ENCODE measurements at regions not wholly inside any gene's neighbourhood (a gene's known extent, or its start where the extent isn't known, plus 50 kb on each side); places are given as distances from the start of the nearest gene placed in this dataset.

DNA sequence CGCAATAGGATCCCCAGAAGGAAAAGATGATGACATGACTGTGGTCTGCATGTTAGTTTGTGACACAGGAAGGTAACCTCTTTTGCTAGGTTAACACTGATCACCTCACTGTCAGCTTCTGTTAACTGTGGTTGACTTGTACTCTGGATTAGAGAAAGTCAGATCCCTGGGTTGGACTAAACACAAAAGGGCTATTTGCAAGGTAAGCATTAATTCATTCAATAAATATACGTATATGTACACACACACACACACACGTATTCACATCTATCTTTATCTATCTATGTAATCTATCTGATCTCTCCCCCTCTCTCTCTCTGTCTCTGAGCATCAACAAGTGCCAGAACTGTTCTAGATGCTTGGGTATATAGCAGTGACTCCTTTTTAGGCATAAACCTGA is 136.1 kb upstream of the SNX19 start:
- no peak for DNase-seq (ENCODE audit: low spot score)

GRCh38 chr11:131056036-131056435 is 139.8 kb upstream of the SNX19 start:
- DNase-seq (ENCODE audit: low spot score), result no peak

GRCh38 chr11:131063638-131064037 is 147.4 kb upstream of the SNX19 start:
- DNase-seq (ENCODE audit: low spot score), result no peak

- peak; percentile 50 for DNase-seq (ENCODE audit: low spot score)
Observed at GRCh38 chr11:131064373-131064991, 148.2 kb upstream of the SNX19 start.

- no peak for DNase-seq (ENCODE audit: low spot score)
Observed at GRCh38 chr11:131065435-131066413, 149.4 kb upstream of the SNX19 start.

DNA sequence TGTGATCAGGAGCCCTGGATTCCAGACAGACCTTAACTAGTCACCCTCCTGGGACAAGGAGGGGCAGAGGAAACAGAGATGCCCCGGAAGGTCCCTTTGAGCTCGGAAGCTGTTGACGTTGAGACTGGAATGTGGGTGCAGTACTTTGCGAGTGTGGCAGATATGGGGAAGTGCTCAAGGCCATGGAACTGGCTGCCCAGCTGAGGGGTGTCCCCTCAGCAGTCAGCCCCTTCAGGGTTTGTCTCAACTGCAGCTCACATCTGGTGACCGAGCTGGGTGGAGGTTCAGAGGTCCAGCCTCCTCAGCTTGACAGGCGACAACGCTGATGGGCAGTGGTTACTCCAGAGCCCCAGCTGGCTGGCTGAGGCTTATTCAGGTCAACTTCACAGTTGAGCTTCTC is 150.3 kb upstream of the SNX19 start:
- no peak for DNase-seq (ENCODE audit: low spot score)

DNA sequence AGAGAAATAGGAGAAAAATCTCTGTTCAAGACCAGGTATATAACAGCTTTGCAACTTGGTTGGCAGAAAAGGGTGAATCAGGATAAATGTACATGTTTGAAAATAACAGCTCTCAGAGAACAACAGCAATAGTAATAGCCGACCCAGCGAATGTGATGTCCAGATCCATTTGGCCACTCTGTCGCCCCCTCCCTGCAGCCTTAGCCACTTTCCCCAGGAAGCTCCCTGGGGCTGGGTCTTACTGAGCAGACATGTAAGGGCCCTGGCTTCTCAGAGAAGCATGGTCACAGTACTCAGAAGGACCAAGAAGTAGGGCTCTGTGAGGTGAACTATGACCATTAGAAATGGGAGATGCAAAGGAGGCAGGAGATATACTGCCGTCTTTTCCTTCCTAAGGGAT is 154.1 kb upstream of the SNX19 start:
- DNase-seq (ENCODE audit: low spot score), result no peak

DNA sequence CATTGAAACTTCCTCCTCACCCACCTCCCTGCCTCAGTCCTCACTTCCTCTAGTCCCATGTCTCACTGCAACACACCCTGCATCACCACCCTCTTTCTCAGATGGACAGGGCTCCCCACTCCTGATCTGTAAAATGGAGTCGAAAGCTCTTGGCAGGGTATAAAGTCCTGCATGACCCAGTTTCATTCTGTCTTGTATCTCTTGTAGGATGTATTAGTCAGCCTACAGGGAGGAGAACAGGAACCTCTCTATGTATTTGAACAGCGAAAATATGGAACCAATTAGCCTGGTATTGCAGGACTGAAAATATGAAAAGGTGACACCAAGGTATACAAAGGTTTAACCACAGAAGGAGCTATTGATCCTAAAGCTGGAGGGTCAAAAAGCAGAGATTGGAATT is 156.9 kb upstream of the SNX19 start:
- DNase-seq (ENCODE audit: low spot score), result no peak

- DNase-seq (ENCODE audit: low spot score), result no peak
Observed at GRCh38 chr11:131074573-131074972, 158.3 kb upstream of the SNX19 start.

DNA sequence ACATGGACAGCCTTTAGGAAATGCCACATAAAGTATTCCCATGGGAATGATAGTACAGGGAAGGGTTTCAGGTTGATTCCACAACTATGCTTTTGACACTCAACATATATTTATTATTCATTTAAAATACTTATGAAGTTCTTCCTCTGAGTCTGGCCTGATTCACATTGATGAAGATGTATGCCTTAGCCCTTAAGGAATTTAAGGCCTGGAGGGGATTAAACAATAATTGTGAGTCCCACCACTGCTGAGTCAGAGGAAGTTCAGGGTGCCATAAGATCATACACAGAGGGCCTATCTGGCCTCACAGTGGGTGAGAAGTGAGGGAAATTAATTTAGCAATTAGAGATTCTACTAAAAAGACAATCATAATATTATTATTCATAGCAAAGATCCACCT is 161.1 kb upstream of the SNX19 start:
- no peak for DNase-seq (ENCODE audit: low spot score)

DNA sequence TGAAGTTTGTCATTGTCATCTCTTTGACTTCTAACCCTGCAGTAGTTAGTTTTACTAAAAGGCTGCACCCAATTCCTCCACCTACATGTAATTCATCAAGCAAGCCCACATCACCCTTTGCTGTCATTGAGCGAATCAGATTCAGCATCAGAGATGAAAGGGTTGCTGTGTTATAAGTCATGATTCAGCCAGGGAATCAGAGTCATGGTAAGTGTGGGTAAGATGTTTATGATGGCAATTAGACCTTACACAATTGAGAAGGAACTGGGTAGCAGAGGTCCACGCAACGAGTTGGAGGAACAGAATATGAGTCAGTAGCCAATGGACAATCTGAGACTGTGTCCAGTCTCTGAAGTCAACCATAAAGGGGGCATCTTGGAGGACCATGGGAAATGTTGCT is 162.8 kb upstream of the SNX19 start:
- no peak for DNase-seq (ENCODE audit: low spot score)

GRCh38 chr11:131089727-131090245 is 173.5 kb upstream of the SNX19 start:
- DNase-seq (ENCODE audit: low spot score), result no peak

GRCh38 chr11:131092469-131092868 is 176.2 kb upstream of the SNX19 start:
- no peak for DNase-seq (ENCODE audit: low spot score)

GRCh38 chr11:131094827-131095226 is 178.5 kb upstream of the SNX19 start:
- DNase-seq (ENCODE audit: low spot score), result no peak

- no peak for DNase-seq (ENCODE audit: low spot score)
Observed at GRCh38 chr11:131095511-131096185, 179.4 kb upstream of the SNX19 start.

DNA sequence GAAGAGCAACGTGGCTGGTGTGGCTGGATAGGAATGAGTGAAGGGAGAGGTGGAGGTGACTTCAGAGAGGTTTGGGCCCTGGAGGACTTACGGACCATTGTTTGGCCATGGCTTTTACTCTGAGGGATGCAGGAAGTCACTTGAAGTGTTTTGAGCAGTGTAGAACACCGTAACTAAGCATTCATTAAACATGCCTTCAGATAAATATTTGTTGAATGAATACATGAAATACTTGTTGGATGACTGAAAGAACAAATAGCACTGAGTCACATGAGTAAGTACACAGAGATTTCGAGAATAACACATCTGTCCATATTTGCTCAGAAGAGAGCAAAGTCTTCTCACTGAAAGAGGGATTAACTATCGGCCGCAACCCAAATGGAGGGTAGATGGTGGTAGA is 182.7 kb upstream of the SNX19 start:
- DNase-seq (ENCODE audit: low spot score), result no peak

DNA sequence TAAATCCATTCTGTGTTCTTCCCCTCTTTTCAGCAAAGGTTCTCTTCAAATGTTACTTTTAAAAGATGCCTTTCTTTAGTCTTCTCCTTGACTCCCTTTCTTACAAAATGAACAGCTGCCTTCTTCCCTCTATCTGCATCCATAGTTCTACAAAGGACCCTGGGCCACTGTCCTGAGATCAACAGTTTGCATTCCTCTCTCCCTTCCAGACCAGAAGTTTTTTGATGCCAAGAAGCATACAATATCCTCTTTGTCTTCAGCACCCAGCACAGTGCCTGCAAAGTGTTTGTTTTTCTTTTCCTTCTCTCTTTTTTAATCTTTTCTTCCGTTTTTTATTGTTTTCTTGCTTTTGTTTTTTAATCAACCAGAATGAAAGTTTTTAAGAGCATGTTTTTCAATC is 183.5 kb upstream of the SNX19 start:
- DNase-seq (ENCODE audit: low spot score), result no peak

- no peak for DNase-seq (ENCODE audit: low spot score)
Observed at GRCh38 chr11:131108760-131109159, 192.5 kb upstream of the SNX19 start.

DNA sequence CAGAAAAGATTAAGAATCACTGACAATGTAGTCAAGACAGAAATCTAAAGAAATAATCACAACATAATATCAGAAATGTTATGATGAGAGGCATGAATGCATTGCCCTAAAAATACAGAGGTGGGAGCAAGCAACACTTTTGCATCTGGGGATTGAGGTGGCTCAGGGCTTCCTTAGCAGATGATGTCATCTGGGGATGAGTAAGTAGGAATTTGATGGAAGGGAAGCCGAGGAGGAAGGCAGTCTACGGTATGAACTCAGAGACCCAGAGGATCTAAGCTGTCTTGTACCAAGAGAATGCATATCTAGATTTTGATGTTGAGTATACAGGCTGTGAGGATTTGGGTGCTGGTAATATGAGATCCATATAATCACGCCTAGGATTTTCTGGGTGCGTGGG is 193.0 kb upstream of the SNX19 start:
- DNase-seq (ENCODE audit: low spot score), result no peak

DNA sequence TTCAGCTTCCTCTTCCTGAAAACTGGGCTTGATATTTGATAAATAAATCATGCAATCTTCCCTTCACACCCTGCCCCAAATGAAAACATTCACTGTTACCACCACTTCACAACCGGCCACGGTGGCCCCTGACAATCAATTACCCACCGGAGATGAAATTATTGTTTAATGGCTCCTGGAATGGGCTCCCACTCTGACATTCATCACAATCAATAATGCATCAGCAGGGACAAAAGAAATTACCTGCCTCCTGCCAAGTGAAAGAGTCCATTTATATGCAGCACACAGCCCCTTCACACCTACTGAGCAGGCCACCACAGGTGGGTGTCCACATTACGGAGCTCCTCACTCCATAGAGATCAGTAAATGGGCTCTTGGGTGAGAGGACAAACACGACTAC is 193.5 kb upstream of the SNX19 start:
- DNase-seq (ENCODE audit: low spot score), result no peak

- no peak for DNase-seq (ENCODE audit: low spot score)
Observed at GRCh38 chr11:131111775-131112174, 195.5 kb upstream of the SNX19 start.

- DNase-seq (ENCODE audit: low spot score), result no peak
Observed at GRCh38 chr11:131118247-131118646, 202.0 kb upstream of the SNX19 start.

All from ureter (tissue), 1 donor.